Retina (tissue), 1 donor: ENCODE measurements at regions not wholly inside any gene's neighbourhood (a gene's known extent, or its start where the extent isn't known, plus 50 kb on each side); places are given as distances from the start of the nearest gene placed in this dataset.

Experiments
- DNase-seq: peaks from one replicate; pipeline ENCODE4 v3.0.0-alpha.2; 2016

DNA sequence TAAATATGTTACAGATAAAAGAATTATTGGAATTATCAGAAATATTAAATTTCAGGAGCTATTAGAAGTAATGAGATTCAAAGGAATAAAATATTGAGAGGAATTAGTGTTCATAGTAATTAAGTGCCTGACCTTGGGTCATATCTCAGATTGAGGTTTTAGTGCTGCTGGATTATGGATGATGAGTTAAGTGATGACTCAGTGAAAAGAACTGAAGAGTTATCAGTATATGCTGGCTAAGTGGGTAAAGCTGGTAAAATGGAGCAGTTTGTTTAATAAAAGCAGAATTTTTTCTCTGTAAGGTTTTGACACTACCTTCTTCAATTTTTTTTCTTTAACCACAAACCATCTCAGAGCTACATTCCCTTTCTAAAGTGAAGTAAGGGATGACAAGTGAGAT is 206.7 kb downstream of the MANEA start:
- DNase-seq: no peak

DNA sequence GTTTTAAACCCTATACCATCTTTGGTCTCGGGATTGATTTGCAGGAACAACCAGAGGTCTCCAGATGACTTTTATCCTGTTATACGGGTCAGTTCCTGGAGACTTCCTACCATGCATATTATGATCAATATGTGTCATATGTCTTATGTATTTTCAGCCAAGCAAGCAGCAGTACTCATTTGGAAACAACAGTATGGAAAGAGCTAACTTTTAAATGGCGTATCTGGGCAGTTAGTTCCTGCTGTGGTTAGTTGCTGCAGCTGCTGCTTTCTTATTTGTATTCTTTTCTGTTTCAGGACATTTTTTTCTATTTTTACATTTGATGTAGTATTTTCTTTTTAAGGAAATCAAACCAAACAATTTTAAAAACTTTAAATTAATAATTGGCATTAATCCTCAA is 207.5 kb downstream of the MANEA start:
- DNase-seq: no peak

DNA sequence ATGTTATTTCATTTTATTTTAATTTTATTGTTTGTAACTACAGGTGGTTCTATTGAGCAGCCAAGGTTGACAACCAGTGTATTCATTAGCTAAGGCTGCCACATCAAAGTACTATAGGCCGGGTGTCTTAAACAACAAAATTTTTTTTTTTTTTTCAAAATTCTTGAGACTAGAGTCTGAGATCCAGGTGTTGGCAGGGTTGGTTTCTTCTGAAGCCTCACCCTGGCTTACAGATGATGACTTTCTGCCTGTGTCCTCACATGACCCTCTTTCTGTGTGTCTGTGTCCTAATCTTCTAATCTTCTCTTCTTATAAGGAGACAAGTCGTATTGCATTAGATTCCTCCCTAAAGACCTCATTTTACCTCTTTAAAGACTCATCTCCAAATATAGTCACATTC is 208.4 kb downstream of the MANEA start:
- DNase-seq: no peak

DNA sequence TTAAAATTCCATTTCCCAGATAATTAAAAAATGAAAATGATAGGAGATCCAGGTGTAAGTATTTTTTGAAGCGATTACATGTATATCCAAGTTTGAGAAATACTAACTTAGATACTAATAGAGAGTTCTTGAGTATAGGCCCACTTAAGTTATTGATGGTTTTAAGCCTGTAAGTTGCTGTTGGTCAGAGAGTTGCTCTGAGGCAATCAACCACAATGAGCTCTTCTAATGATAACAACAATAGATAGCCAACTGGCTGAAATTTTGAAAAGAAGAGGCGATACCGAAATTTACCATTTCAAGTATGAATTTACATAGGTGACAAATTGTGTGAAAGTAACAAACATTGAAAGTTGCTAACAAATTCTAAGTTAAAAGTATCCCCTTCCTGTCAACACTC is 209.5 kb downstream of the MANEA start:
- no peak for DNase-seq

DNA sequence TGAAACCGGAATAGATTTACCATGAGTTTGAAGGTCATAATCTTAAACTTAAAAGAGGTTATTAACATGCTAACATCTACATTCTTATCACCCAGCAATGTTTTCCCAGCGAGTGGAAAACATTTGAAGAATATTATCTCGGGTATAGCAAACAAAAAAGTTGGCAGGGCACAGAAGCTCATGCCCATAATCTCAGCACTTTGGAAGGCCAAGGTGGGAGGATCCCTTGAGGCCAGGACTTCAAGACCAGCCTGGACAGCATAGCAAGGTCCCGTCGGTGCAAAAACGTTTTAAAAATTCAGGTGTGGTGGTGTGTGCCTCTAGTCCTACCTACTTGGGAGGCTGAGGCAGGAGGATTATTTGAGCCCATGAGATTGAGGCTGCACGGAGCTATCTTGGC is 213.5 kb downstream of the MANEA start:
- no peak for DNase-seq

DNA sequence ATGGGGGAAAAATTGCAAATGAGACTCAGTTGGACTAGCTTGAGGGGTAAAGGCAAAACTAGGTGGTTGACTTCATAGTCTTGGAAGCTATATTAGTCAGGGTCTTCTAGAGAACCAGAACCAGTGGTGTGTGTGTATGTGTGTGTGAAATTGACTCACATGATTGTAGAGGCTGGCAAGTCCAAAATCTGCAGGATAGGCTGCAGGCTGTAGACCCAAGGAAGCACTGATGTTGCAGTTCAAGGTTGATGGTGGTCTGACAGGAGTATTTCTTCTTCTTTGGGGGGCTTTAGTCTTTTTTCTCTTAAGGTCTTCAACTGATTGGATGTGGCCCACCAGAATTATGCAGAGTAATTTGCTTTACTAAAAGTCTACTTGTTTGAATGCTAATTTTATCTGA is 217.4 kb downstream of the MANEA start:
- no peak for DNase-seq

DNA sequence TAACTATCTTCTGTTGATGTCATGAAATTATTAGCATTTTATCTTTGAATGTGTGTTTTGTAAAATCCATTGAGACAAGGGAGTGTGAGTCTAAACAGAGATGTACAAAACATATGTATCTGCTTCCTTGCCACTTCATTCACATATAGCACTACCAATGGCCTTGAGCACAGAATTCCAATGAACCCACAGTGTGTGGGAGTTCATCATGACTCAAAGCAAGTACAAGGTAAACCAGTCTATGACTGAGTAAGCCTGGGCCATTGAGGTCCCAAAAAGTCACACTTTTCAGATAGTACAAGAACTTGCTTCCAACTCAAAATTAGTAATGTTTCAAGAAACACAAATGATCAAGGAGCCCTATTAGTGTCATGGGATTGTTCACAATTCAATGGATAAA is 218.6 kb downstream of the MANEA start:
- DNase-seq: no peak

DNA sequence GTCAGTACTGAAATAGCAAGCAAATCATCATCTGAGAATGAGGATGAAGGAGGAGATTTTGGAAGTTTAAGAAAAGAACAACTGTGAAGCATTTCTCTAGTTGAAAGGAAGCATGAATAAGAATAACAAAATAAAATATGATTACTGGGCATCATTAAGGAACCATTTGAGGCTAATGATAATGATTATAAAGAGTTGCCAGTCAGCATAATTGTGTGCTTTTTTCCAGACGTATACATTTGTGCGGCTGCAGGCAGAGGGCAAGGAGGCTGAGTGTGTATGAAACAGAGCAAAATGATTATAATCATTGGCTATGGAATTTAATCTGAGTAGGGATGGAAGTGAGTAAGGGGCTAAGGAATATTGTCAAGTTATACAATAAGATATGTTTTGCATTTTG is 218.7 kb upstream of the FUT9 start:
- DNase-seq: no peak

DNA sequence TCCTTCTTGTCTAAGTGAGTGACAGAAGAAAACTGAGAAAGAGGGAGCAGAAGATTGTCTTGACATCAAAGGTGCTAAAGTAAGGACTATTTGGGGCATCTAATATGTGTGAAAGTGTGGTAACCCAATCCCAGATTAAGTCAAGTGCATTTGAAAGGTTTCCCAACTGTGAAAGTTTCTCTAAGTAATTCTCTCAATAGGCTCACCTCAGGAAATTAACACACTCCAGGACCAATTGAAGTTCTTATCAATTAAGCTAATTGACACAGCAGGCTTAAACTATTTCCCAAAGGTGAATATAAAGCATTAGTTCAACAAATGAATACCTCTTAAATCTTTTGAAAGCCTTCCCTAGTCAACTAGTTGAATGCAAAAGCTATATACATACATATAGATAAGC is 212.8 kb upstream of the FUT9 start:
- no peak for DNase-seq

DNA sequence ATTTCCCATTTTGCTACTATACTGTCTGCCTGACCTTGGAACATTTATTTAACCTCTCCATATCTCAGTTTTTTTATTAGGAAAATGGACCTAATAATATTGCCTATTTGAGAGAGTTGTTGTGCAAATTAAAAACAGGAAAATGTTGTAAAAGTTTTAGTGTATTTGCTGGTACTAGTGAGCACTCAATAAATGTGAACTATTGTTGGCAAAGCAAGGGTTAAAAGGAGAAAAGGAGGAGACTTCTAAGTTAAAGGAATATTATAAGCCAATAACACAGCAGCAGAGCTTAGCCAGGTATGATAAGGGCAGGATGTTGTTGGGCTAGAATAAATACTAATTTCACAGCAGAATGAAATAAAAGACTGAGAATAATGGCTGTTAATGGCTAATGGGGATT is 211.9 kb upstream of the FUT9 start:
- DNase-seq: no peak

DNA sequence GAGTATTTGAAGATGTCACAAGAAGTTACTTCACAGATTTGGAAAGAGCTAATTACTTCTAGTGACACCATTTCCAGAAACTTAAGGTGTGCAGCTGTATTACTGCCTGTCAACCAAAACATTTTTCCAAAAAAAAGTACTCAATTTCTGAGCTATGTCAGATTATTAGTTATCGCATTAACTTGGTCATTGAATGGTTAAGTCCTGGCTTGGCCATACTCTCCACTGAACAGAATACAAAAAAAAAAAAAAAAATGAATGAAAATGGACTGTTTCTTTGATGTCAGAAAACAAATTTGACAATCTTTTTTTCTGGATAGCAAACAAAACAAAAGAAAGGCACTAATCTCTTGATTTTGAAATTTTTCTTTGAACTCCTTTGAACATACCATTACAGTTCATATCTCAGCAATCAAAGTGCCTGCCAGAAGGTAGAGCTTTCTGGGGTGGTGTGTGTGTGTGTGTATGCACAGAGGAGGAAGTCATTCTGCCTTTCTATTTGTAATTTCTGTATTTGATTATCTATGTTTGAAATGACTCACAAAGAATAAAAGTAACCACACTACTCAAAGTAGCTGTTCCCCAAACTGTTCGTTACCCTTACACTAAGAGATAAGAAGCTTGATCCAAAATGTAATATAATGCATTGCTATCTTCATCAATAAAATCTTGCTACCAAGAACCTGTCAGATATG is 210.8 kb upstream of the FUT9 start:
- DNase-seq: no peak

DNA sequence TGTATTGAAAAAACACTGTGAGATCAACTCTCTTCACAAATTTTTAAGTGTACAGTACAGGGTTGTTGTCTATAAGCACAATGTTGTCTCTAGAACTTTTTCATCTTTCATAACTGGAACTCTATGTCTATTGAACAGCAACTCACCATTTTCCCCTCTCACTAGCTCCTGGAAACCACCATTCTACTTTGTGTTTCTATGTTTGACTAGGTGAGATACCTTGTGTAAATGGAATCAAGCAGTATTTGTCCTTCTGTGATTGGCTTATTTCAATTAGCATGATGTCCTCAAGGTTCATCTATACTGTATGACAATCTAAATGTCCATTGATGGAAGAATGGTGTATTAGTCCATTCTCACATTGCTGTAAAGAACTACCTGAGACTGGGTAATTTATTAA is 210.1 kb upstream of the FUT9 start:
- no peak for DNase-seq

DNA sequence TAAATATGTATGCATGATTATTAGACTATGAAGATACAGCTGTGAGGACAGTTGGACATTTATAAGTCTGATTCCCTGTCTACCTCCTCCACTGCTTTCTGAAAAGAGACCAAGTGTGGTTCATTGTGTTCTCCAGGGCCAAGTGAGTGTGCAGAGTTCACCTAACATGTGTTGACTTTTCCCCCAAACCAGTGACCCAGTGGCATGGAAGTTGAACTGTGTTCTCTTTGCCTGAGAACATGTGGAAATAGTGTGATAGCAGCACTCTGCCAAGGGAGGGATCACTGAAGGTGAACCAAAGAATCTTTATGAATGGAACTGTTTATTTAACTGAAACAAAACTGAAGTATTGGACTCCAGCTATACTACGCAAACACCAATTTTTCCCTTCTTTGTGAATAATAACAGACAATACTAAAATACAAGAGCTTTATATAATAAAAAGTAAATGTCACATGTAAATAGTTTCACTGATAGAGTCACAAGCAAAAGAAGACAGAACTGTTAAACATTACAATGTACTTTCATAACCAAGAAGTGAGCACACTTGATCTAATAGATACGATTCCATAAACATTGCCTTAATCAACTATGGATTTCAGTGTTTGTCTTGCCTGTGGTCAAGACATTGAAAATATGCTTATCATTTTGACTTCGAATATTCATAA is 200.3 kb upstream of the FUT9 start:
- no peak for DNase-seq

DNA sequence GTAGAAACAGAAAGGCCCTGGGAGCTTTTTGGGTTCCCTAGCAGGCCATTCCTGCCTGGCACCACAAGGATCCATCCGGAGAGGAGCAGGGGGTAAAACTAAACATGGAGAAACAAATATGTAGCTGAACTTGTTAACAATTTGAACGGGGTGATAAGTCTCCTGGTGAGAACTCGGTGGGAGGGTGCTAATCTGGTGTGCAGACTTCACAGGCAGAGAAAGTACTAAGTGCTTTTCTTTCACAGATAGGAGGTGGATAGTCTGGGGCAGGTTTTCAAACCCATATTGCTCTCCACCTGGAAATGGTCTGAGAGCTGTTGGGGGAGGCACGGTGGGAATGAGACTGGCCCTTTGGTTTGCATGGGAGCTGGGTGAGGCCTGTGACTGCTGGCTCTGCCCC is 196.3 kb upstream of the FUT9 start:
- no peak for DNase-seq

DNA sequence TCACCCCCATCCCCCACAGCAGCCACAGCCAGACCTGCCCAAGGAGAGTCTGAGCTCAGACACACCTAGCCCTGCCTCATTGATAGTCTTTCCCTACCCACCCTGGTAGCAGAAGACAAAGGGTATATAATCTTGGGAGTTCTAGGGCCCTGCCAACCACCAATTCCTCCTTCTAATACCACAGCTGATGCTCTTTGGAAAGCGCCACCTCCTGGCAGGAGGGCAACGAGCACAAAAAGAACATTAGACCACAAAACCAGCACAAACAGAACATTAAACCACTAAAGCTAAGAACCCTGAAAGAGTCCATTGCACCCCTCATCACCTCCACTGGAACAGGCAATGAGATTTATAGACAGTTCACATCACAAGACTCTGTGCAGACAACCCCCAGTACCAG is 195.8 kb upstream of the FUT9 start:
- DNase-seq: no peak

DNA sequence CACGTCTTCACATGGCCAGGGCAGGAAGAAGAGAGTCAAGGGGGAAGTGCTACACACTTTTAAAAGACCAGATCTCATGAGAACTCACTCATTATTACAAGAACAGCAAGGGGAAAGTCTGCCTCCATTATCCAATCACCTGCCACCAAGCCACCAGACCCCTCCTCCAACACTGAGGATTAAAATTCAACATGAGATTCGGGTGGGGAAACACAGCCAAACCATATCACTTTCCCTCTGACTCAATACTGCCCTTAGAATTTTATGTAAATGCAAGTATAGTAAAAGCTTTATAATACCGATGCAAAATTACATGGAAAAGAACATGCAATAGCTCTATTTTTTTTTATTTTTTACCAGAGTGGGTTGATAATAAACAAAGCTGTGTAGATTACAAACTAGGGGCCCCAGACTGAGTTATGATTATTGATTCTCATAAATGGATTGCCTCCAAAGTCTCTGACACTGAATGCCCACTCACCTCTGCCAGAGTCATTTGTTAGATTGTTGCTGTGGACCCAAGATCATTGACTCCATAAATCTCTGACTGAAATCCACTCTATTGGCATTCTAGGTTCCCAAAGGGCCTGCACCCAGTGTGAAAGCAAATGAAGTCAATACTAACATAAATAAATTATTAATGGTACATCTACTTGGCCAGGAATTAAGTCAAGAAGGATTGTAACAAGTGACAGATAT is 184.8 kb upstream of the FUT9 start:
- DNase-seq: no peak

DNA sequence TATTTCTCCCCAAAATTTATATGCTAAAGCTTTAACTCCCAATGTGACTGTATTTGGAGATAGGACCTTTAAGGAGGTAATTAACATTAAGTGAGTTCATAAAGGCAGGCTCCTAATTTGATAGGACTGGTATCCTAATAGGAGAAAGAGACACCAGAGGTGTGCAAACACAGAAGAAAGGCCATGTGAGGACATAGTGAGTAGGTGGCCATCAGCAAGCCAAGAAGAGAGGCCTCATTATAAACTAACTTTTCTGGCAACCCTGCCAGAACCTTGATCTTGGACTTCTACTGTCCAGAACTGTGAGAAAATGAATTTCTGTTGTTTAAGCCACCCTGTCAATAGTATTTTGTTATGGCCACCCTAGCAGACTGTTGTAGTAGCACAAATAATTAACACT is 177.9 kb upstream of the FUT9 start:
- DNase-seq: no peak

DNA sequence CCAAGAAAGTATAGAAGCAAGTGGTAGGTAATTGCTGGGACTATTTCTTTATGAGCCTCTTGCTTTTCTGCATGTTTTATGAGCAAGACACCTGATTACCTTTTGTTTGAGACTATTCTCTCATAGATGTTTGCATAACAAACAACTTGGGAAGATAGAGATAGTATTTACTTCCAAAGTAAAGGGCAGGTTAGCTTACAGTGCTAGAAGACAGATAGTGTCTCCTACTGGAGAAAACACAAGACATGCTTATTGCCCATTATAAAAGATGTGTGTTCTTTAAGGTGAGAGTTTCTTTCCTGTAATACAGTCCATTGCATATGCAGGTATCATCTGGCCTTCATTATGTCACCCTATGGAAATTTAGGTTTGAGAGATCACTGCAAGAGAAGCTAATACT is 174.2 kb upstream of the FUT9 start:
- DNase-seq: no peak

DNA sequence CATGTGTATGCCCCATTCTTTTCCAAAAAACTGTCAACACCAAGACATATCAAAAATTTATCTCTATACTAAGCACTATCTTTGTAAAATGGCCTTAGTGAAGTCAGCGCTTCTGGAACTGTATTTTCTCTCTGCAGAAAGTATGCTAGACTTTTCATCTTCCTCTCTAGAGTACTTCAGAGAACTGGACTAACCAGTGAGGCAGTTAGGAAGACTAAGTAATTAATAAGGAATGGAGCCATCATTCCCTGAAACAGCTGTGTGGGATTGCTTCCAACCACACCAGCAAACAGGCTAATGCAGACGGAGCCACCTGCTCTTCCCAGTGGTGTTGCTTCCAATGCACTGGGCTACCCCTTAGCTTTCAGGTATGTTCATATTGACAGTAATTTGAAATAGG is 169.1 kb upstream of the FUT9 start:
- no peak for DNase-seq

DNA sequence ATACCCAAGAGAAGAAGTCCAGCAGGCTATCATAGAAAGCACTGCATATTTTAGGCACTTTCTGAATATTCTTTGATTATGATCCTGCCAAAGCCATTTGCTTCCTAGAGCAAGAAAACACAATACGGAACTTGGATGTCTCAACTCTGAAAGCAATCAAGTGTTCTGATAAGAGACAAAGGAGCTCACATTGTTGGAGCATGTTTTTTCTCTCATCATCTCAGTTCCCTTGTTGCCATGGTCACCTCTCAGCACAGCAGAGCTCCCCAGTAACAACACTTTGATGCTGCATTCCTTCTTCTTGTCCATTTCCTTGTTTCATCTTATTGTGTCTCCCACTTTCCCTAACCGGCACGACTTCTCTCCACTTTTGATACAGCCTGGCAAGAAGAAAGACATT is 168.7 kb upstream of the FUT9 start:
- DNase-seq: peak; percentile 63

DNA sequence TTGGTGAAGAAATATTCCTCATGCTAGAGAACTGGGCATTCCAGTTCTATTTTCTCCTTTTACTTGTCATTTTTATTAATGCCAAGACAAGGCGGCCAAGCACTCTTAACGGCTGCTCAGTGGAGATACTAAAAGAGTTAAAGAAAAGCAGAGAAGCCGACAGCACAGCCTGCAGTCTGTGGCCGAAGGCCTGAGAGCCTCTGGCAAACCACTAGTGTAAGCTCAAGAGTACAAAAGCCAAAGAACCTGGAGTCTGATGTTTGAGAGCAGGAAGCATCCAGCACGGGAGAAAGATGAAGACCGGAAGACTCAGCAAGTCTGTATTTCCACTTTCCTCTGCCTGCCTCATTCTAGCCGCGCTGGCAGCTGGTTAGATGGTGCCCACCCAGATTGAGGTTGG is 167.1 kb upstream of the FUT9 start:
- peak; percentile 51 for DNase-seq

DNA sequence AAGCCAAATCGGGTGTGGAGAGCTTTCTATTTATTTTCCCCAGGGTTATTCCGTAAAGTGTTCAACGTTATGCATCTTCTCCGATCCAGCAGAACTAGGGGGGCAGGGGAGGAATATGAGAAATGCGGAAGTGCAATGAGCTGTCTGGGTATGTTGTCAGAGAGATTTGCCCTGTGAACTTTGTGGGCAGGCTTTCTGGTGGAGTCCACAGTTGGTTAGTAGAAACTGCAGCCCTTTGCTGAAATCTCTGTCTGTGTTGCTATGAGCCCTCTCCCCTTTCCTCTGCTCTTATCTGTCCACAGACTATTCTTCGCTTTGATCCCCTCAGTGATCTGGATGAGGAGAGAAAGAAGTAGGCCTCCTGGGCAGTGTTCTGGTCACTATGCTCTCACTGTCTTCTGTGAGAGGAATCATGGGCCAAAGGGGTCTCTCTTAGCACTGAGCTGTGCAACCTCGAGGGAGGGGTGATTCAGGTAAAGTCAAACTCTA is 158.9 kb upstream of the FUT9 start:
- DNase-seq: no peak

DNA sequence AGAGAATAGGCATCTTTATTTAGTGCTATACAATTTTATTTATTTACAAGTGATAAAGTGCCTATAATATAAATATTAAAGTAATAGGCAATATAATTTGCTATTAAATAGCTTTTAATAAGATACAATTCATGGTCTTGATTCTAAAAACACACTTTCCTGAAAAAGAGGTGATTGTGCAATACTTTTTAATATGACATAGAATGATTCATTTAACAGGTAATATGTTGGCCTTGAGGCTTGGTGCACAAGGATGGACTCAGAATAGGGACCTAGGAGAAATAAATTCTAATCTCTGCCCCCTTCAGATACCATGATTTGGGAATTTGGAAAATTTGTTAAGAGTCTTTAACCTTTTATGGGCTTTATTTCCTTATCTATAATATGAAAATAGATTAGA is 149.9 kb upstream of the FUT9 start:
- DNase-seq: no peak

DNA sequence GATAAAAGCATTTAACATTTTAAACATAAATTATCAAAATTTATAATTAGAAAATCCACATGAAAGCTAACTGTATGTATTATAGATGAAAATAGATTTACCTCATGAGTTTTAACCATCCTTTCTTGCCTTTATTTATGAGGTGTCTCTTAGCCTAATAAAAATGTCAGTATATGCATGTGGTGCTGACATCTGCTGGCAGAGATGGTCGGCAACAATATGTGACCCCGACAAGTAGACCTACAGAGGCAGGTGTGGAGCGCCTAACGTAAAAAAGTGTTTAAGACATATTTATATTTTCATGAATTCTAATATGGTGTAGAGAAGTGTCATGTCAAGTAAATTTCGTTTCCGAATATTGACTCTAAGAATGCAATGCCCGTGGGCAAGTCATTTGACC is 149.0 kb upstream of the FUT9 start:
- DNase-seq: no peak
